ENCODE measurements at regions not wholly inside any gene's neighbourhood (a gene's known extent, or its start where the extent isn't known, plus 50 kb on each side); places are given as distances from the start of the nearest gene placed in this dataset.
"Not testable (repeated sequence)": the region's sequence is repeated elsewhere in the genome, so short reads cannot be mapped to it uniquely, and the experiment has no call there.

- Histone ChIP-seq H3K27ac (replicated peaks; ENCODE audit: low read length) (no peak overlapping the region), H4K8ac (ENCODE audit: low read depth, low read length) (no peak overlapping the region), H3K4ac (ENCODE audit: low read length) (no peak overlapping the region), H2BK12ac (ENCODE audit: low read length) (no peak overlapping the region), H2BK5ac (ENCODE audit: low read length) (no peak overlapping the region), H3K9ac (ENCODE audit: low read depth, low read length, poor library complexity) (no peak overlapping the region), H3K9me3 (replicated peaks in 1 of 2; ENCODE audit: control insufficient read depth in 2 of 2, insufficient read depth in 1 of 2, low read depth in 1 of 2, low read length in 2 of 2) (no peaks in the 10 kb centered on the region), H4K91ac (ENCODE audit: low read depth, low read length, poor library complexity) (no peak overlapping the region), H3K4me1 (ENCODE audit: control insufficient read depth in 2 of 2, insufficient read depth in 1 of 2, low read depth in 1 of 2, low read length in 2 of 2) (no peaks in the 10 kb centered on the region), H3K18ac (ENCODE audit: low read length) (no peak overlapping the region), H3K23ac (ENCODE audit: low read depth, low read length, poor library complexity) (no peak overlapping the region), H2BK15ac (ENCODE audit: low read length) (no peak overlapping the region), H3K4me2 (ENCODE audit: insufficient read depth, low read length, poor library complexity, severe bottlenecking) (no peak overlapping the region), H3K27me3 (ENCODE audit: control insufficient read depth in 3 of 3, insufficient read depth in 3 of 3, low read depth in 1 of 3, low read length in 3 of 3) (no peaks in the 10 kb centered on the region), H2BK120ac (ENCODE audit: low read depth, low read length) (no peak overlapping the region), H3K36me3 (replicated peaks in 1 of 2; ENCODE audit: control insufficient read depth in 2 of 2, insufficient read depth in 2 of 2, low read length in 2 of 2) (no peaks in the 10 kb centered on the region), H2AK5ac (ENCODE audit: low read depth, low read length) (no peak overlapping the region), H3K79me1 (ENCODE audit: low read depth, low read length) (no peaks in the 10 kb centered on the region), H2AFZ (ENCODE audit: low read length) (no peak overlapping the region), H3K4me3 (ENCODE audit: low read length in 2 of 2) (no peak overlapping the region), H3K14ac (ENCODE audit: low read length) (no peak overlapping the region)
- 100% methylated on average over 1 of the region's 2 CpGs for WGBS, 2 donors (ENCODE audit: extremely low coverage in 2 of 2, insufficient read length in 2 of 2, insufficient replicate concordance in 1 of 2)
- no peak for DNase-seq (ENCODE audit: low spot score)
Measured at GRCh38 chr21:18831942-18832676, 428.5 kb upstream of the TMPRSS15 start.

DNA sequence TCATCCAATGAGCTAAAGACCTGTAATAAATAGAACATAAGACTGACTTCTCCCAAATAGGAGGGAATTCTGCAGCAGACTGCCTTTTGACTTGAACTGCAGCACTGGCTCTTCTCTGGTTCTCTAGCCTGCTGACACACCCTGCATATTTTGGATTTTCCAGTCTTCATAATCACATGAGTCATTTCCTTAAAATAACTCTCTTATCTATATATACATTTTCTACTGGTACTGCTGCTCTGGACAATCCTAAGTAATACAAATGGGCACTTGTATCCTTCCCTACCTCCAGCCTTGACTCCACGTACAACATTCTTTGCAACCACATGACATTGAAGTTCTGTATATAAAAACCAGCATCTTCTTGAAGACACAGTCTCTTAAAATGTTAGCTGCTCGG is 429.4 kb upstream of the TMPRSS15 start:
- no peak overlapping the region for H3K18ac ChIP-seq (ENCODE audit: low read length)
- H3K79me1 ChIP-seq (ENCODE audit: low read depth, low read length), result no peaks in the 10 kb centered on the region
- H2BK15ac ChIP-seq (ENCODE audit: low read length), result no peak overlapping the region
- no peak overlapping the region for H3K4me3 ChIP-seq (ENCODE audit: low read length in 2 of 2)
- H3K9me3 ChIP-seq (replicated peaks in 1 of 2; ENCODE audit: control insufficient read depth in 2 of 2, insufficient read depth in 1 of 2, low read depth in 1 of 2, low read length in 2 of 2), result no peaks in the 10 kb centered on the region
- H2BK120ac ChIP-seq (ENCODE audit: low read depth, low read length), result no peak overlapping the region
- no peaks in the 10 kb centered on the region for H3K27me3 ChIP-seq (ENCODE audit: control insufficient read depth in 3 of 3, insufficient read depth in 3 of 3, low read depth in 1 of 3, low read length in 3 of 3)
- H2BK12ac ChIP-seq (ENCODE audit: low read length), result no peak overlapping the region
- no peak overlapping the region for H3K4me2 ChIP-seq (ENCODE audit: insufficient read depth, low read length, poor library complexity, severe bottlenecking)
- H3K14ac ChIP-seq (ENCODE audit: low read length), result no peak overlapping the region
- H2BK5ac ChIP-seq (ENCODE audit: low read length), result no peak overlapping the region
- WGBS, 2 donors (ENCODE audit: extremely low coverage in 2 of 2, insufficient read length in 2 of 2, insufficient replicate concordance in 1 of 2), result no CpG with 5 or more reads among the region's 2 CpGs
- no peaks in the 10 kb centered on the region for H3K4me1 ChIP-seq (ENCODE audit: control insufficient read depth in 2 of 2, insufficient read depth in 1 of 2, low read depth in 1 of 2, low read length in 2 of 2)
- H3K23ac ChIP-seq (ENCODE audit: low read depth, low read length, poor library complexity), result no peak overlapping the region
- H2AFZ ChIP-seq (ENCODE audit: low read length), result no peak overlapping the region
- no peaks in the 10 kb centered on the region for H3K36me3 ChIP-seq (replicated peaks in 1 of 2; ENCODE audit: control insufficient read depth in 2 of 2, insufficient read depth in 2 of 2, low read length in 2 of 2)
- no peak overlapping the region for H3K9ac ChIP-seq (ENCODE audit: low read depth, low read length, poor library complexity)
- no peak overlapping the region for H3K4ac ChIP-seq (ENCODE audit: low read length)
- H2AK5ac ChIP-seq (ENCODE audit: low read depth, low read length), result no peak overlapping the region
- H3K27ac ChIP-seq (replicated peaks; ENCODE audit: low read length), result no peak overlapping the region
- H4K8ac ChIP-seq (ENCODE audit: low read depth, low read length), result no peak overlapping the region
- DNase-seq (ENCODE audit: low spot score), result no peak
- H4K91ac ChIP-seq (ENCODE audit: low read depth, low read length, poor library complexity), result no peak overlapping the region

GRCh38 chr21:18834121-18834520 is 430.5 kb upstream of the TMPRSS15 start:
- not testable (repeated sequence) for H3K9me3 ChIP-seq (replicated peaks in 1 of 2; ENCODE audit: control insufficient read depth in 2 of 2, insufficient read depth in 1 of 2, low read depth in 1 of 2, low read length in 2 of 2); DNase-seq (ENCODE audit: low spot score); H2AFZ ChIP-seq (ENCODE audit: low read length); H3K14ac ChIP-seq (ENCODE audit: low read length); H3K4me1 ChIP-seq (ENCODE audit: control insufficient read depth in 2 of 2, insufficient read depth in 1 of 2, low read depth in 1 of 2, low read length in 2 of 2); H3K4me2 ChIP-seq (ENCODE audit: insufficient read depth, low read length, poor library complexity, severe bottlenecking); H3K27ac ChIP-seq (replicated peaks; ENCODE audit: low read length); H3K4ac ChIP-seq (ENCODE audit: low read length); H2AK5ac ChIP-seq (ENCODE audit: low read depth, low read length); H2BK12ac ChIP-seq (ENCODE audit: low read length); H2BK15ac ChIP-seq (ENCODE audit: low read length); H2BK5ac ChIP-seq (ENCODE audit: low read length); H3K27me3 ChIP-seq (ENCODE audit: control insufficient read depth in 3 of 3, insufficient read depth in 3 of 3, low read depth in 1 of 3, low read length in 3 of 3); H3K36me3 ChIP-seq (replicated peaks in 1 of 2; ENCODE audit: control insufficient read depth in 2 of 2, insufficient read depth in 2 of 2, low read length in 2 of 2); H3K23ac ChIP-seq (ENCODE audit: low read depth, low read length, poor library complexity); H3K9ac ChIP-seq (ENCODE audit: low read depth, low read length, poor library complexity); H4K8ac ChIP-seq (ENCODE audit: low read depth, low read length); H3K79me1 ChIP-seq (ENCODE audit: low read depth, low read length); H4K91ac ChIP-seq (ENCODE audit: low read depth, low read length, poor library complexity); H3K4me3 ChIP-seq (ENCODE audit: low read length in 2 of 2); H2BK120ac ChIP-seq (ENCODE audit: low read depth, low read length); H3K18ac ChIP-seq (ENCODE audit: low read length)
- no CpG with 5 or more reads among the region's 2 CpGs for WGBS, 2 donors (ENCODE audit: extremely low coverage in 2 of 2, insufficient read length in 2 of 2, insufficient replicate concordance in 1 of 2)

GRCh38 chr21:18840239-18840638 is 436.7 kb upstream of the TMPRSS15 start:
- H3K79me1 ChIP-seq (ENCODE audit: low read depth, low read length), result no peaks in the 10 kb centered on the region
- WGBS, 2 donors (ENCODE audit: extremely low coverage in 2 of 2, insufficient read length in 2 of 2, insufficient replicate concordance in 1 of 2), result no CpG with 5 or more reads among the region's 1 CpG
- H3K4me2 ChIP-seq (ENCODE audit: insufficient read depth, low read length, poor library complexity, severe bottlenecking), result no peak overlapping the region
- no peak overlapping the region for H4K91ac ChIP-seq (ENCODE audit: low read depth, low read length, poor library complexity)
- H2AK5ac ChIP-seq (ENCODE audit: low read depth, low read length), result no peak overlapping the region
- no peak overlapping the region for H3K4ac ChIP-seq (ENCODE audit: low read length)
- no peak overlapping the region for H3K4me3 ChIP-seq (ENCODE audit: low read length in 2 of 2)
- H2BK12ac ChIP-seq (ENCODE audit: low read length), result no peak overlapping the region
- H3K14ac ChIP-seq (ENCODE audit: low read length), result no peak overlapping the region
- H2BK15ac ChIP-seq (ENCODE audit: low read length), result no peak overlapping the region
- H3K23ac ChIP-seq (ENCODE audit: low read depth, low read length, poor library complexity), result no peak overlapping the region
- no peak for DNase-seq (ENCODE audit: low spot score)
- peaks cover 0 to 3% of the 10 kb centered on the region in 2 donors for H3K9me3 ChIP-seq (replicated peaks in 1 of 2; ENCODE audit: control insufficient read depth in 2 of 2, insufficient read depth in 1 of 2, low read depth in 1 of 2, low read length in 2 of 2)
- no peak overlapping the region for H2BK5ac ChIP-seq (ENCODE audit: low read length)
- no peaks in the 10 kb centered on the region for H3K27me3 ChIP-seq (ENCODE audit: control insufficient read depth in 3 of 3, insufficient read depth in 3 of 3, low read depth in 1 of 3, low read length in 3 of 3)
- no peak overlapping the region for H2BK120ac ChIP-seq (ENCODE audit: low read depth, low read length)
- H3K36me3 ChIP-seq (replicated peaks in 1 of 2; ENCODE audit: control insufficient read depth in 2 of 2, insufficient read depth in 2 of 2, low read length in 2 of 2), result no peaks in the 10 kb centered on the region
- H3K4me1 ChIP-seq (ENCODE audit: control insufficient read depth in 2 of 2, insufficient read depth in 1 of 2, low read depth in 1 of 2, low read length in 2 of 2), result no peaks in the 10 kb centered on the region
- no peak overlapping the region for H3K18ac ChIP-seq (ENCODE audit: low read length)
- H3K27ac ChIP-seq (replicated peaks; ENCODE audit: low read length), result no peak overlapping the region
- no peak overlapping the region for H3K9ac ChIP-seq (ENCODE audit: low read depth, low read length, poor library complexity)
- H2AFZ ChIP-seq (ENCODE audit: low read length), result no peak overlapping the region
- H4K8ac ChIP-seq (ENCODE audit: low read depth, low read length), result no peak overlapping the region

All from neuronal stem cell (in vitro differentiated cells).